ENCODE measurements at regions not wholly inside any gene's neighbourhood (a gene's known extent, or its start where the extent isn't known, plus 50 kb on each side); places are given as distances from the start of the nearest gene placed in this dataset.

GRCh38 chr7:136136906-136137454, 159.8 kb upstream of the MTPN start:
- no peak for DNase-seq (ENCODE audit: low read depth)
- H3K4me3 ChIP-seq (ENCODE audit: low read depth, low read length) = no peak overlapping the region
- TF ChIP-seq CTCF (IDR thresholded peaks at IDR 0.05; ENCODE audit: low read depth, low read length, missing control alignments) = no peak

GRCh38 chr7:136134503-136134902, 157.3 kb upstream of the MTPN start:
- DNase-seq (ENCODE audit: low read depth) = no peak

DNA sequence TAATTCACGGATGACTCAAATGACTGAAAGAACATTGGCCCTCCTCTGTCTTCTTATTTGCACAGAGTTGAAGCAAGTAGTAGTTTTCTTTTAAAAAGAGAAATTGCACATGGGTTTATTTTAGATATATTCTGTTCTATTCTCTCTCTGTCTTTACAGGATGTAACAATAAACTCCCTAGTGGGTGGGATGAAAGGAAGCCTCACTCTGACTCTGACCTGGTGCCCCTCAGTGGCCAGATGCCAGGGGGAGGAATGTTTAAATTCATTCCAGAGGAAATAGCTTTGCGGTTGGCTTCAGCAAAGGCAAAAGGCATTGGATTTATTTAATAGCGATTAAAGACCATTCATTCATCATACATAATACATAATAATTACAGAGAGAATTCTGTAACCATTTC, 156.4 kb upstream of the MTPN start:
- TF ChIP-seq CTCF (IDR thresholded peaks at IDR 0.05; ENCODE audit: low read depth, low read length, missing control alignments) = no peak
- DNase-seq (ENCODE audit: low read depth) = no peak
- H3K4me3 ChIP-seq (ENCODE audit: low read depth, low read length) = no peak overlapping the region

More at GRCh38 chr7:136134503-136134902, 157.3 kb upstream of the MTPN start:
- TF ChIP-seq CTCF (IDR thresholded peaks at IDR 0.05; ENCODE audit: low read depth, low read length, missing control alignments) = no peak
- no peak overlapping the region for H3K4me3 ChIP-seq (ENCODE audit: low read depth, low read length)

DNA sequence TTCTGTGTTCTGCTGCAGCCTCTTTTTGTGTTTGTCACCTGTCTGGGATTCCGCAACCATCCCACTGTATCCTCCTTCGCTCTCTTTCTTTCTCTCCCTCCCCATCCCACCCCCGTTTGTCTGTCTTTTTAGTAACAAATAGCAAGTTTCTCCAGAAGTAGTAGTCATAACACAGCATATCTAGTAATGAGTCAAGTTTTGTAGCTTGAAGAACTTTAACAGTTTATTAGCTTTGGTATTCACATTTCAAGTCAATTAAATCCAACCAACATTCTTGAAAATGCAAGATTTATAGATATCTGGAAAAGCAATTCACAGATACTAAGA, 154.1 kb upstream of the MTPN start:
- no peak overlapping the region for H3K4me3 ChIP-seq (ENCODE audit: low read depth, low read length)
- DNase-seq (ENCODE audit: low read depth) = no peak
- no peak for TF ChIP-seq CTCF (IDR thresholded peaks at IDR 0.05; ENCODE audit: low read depth, low read length, missing control alignments)

DNA sequence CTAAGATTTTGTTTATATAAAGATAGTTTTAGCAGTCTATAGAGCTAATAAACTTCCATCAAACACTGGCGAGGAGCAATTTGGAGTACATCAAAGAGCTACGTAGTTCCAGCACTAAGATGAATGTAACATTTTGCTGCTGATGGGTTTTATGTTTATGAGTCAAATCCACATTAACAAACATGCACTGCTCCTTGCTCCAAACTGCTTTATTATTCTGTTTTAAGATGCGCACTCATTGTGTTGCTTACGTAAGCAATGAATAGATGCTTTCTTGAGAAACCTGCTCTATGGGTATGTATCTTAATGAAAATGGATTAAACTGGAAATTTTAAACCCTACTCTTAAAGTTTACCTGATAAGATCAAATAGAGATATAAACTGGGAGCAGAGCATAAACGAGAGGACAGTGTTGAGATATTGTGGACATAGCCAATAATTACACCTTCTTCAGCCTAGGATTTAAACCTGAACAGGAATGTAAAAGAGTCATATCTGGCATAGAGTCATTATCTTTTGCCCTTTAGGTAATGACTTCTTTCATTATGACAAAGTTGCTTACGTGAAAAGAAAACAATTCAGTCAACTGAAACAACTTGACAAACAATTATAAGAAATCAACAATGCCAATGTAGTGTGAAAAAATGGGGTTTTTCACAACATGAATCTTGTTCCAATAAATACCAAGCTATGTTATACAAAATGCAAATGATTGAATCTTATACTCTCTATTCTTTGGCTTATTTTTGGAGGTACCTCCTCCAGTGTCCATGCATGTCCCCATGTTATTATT, 153.5 kb upstream of the MTPN start:
- no peak for TF ChIP-seq CTCF (IDR thresholded peaks at IDR 0.05; ENCODE audit: low read depth, low read length, missing control alignments)
- DNase-seq (ENCODE audit: low read depth) = no peak
- no peak overlapping the region for H3K4me3 ChIP-seq (ENCODE audit: low read depth, low read length)

DNA sequence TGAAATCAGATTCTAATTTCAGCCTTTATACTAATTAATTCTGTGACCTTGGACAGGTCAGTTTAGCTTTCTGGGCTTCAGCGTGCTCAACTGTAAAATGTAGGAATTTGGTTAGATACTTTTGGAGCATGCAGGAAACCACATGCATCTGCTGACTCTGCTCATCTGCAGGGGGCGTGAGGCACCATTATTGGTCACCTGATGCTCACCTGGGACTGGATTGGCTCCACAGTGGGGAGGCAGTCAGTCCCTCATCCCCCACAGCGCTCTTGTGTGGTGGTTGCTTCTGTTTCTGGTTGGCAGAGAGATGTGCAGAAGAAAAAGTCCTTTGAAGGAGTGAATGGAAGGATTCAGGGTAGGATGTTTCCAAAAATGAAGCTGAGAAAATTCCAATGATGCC, 150.9 kb upstream of the MTPN start:
- no peak for DNase-seq (ENCODE audit: low read depth)
- no peak for TF ChIP-seq CTCF (IDR thresholded peaks at IDR 0.05; ENCODE audit: low read depth, low read length, missing control alignments)
- no peak overlapping the region for H3K4me3 ChIP-seq (ENCODE audit: low read depth, low read length)

- TF ChIP-seq CTCF (IDR thresholded peaks at IDR 0.05; ENCODE audit: low read depth, low read length, missing control alignments) = no peak
- H3K4me3 ChIP-seq (ENCODE audit: low read depth, low read length) = no peak overlapping the region
Observed at GRCh38 chr7:136123352-136123751, 146.2 kb upstream of the MTPN start.

More at GRCh38 chr7:136123352-136123751, 146.2 kb upstream of the MTPN start:
- DNase-seq (ENCODE audit: low read depth) = no peak

Data from GM12864 (cell line).